Epithelial cell of proximal tubule (primary cell): ENCODE measurements at regions not wholly inside any gene's neighbourhood (a gene's known extent, or its start where the extent isn't known, plus 50 kb on each side); places are given as distances from the start of the nearest gene placed in this dataset.
"Not testable (repeated sequence)": the region's sequence is repeated elsewhere in the genome, so short reads cannot be mapped to it uniquely, and the experiment has no call there.

Experiments
- DNase-seq: peaks from one replicate; pipeline ENCODE4 v3.0.0-alpha.2; 2011; ENCODE audit warnings: low read depth
- H3K4me3 ChIP-seq: 2 replicates; pipeline ENCODE4 v1.5.1; 2011; ENCODE audit warnings: low read depth, mild to moderate bottlenecking, low read length
- CTCF ChIP-seq: conservative IDR thresholded peaks from 2 replicates; pipeline ENCODE4 v1.5.1; 2012; ENCODE audit warnings: low read depth, mild to moderate bottlenecking, low read length

- no peak for DNase-seq
- TF ChIP-seq CTCF, result no peak
- no peak overlapping the region for H3K4me3 ChIP-seq
Observed at GRCh38 chr3:73141525-73141924, 80.1 kb downstream of the EBLN2 start.

DNA sequence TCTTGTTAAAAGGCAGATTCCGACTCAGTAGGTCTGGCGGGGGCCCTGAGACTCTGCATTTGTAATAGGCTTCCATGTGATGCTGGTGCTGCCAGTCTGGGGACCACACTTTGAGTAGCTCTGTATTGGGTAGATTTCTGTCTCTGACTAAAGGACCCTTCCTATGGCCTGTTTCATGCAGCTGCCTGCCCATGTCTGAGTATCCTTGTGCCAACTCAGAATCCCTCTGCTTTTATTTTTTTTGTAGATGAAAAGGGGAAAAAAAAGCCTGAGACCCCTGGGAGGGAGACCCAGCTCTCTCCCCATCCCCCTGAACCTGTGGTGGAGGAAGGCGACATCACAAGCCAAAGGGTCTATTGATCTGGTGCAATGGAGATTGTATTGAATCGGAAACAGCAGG, 81.9 kb downstream of the EBLN2 start:
- DNase-seq, result no peak
- TF ChIP-seq CTCF, result no peak
- H3K4me3 ChIP-seq, result no peak overlapping the region

- DNase-seq, result no peak
- TF ChIP-seq CTCF, result no peak
- no peak overlapping the region for H3K4me3 ChIP-seq
Observed at GRCh38 chr3:73143821-73144237, 82.4 kb downstream of the EBLN2 start.

GRCh38 chr3:73144276-73144675, 82.8 kb downstream of the EBLN2 start:
- TF ChIP-seq CTCF, result no peak

GRCh38 chr3:73144828-73145227, 83.4 kb downstream of the EBLN2 start:
- no peak overlapping the region for H3K4me3 ChIP-seq
- no peak for DNase-seq
- TF ChIP-seq CTCF, result no peak

More at GRCh38 chr3:73144276-73144675, 82.8 kb downstream of the EBLN2 start:
- H3K4me3 ChIP-seq, result no peak overlapping the region
- DNase-seq, result no peak

GRCh38 chr3:73147479-73147878, 86.0 kb downstream of the EBLN2 start:
- H3K4me3 ChIP-seq, DNase-seq: not testable (repeated sequence)

- TF ChIP-seq CTCF, result no peak
- DNase-seq, result no peak
- no peak overlapping the region for H3K4me3 ChIP-seq
Observed at GRCh38 chr3:73148206-73148605, 86.7 kb downstream of the EBLN2 start.

- no peak overlapping the region for H3K4me3 ChIP-seq
- no peak for DNase-seq
- TF ChIP-seq CTCF, result no peak
Observed at GRCh38 chr3:73148682-73149081, 87.2 kb downstream of the EBLN2 start.
